ENCODE measurements at regions not wholly inside any gene's neighbourhood (a gene's known extent, or its start where the extent isn't known, plus 50 kb on each side); places are given as distances from the start of the nearest gene placed in this dataset.

DNA sequence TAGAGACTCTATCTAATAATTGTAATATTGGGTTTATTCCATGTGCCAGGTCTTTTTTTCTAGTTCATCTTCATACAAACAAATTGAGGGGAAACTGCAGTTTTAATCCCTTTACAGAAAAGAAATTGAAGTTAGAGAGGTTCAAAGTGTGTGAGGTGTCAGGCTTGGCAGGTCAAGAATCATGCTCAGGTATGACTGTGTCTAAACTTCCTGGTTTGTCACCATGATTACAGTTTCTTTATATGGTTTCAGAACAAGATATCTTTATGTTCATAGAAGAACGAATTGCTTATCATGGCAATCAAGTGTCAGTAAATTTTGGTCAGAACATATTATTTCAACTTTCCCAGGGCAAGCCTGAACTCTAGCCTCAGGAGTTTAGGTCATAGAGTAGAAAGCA is 460.4 kb downstream of the RAPGEF2 start:
- H3K27me3 ChIP-seq (ENCODE audit: insufficient read depth, low read length) = no peaks in the 10 kb centered on the region
- H3K4me1 ChIP-seq (ENCODE audit: insufficient read depth, low read length) = no peaks in the 10 kb centered on the region
- no peak for DNase-seq (ENCODE audit: low read depth)
- Mint-ChIP-seq H3K27me3 (ENCODE audit: low read depth, unreplicated experiment) (no peaks in the 10 kb centered on the region), H3K27ac (ENCODE audit: unreplicated experiment) (no peak overlapping the region), H3K4me3 (ENCODE audit: unreplicated experiment) (no peak overlapping the region), H3K36me3 (ENCODE audit: low read depth, unreplicated experiment) (no peaks in the 10 kb centered on the region), H3K9me3 (ENCODE audit: unreplicated experiment) (peaks cover 15% of the 10 kb centered on the region), H3K4me1 (ENCODE audit: low read depth, unreplicated experiment) (no peaks in the 10 kb centered on the region)
- no peak overlapping the region for H3K9ac ChIP-seq (ENCODE audit: low read length)
- no peaks in the 10 kb centered on the region for H4K20me1 ChIP-seq (ENCODE audit: insufficient read depth, low read length)
- no peak overlapping the region for H2AFZ ChIP-seq (ENCODE audit: low read depth, low read length)
- no peak for FAIRE-seq
- H3K36me3 ChIP-seq (ENCODE audit: insufficient read depth, low read length) = no peaks in the 10 kb centered on the region
- no peak overlapping the region for H3K4me2 ChIP-seq (ENCODE audit: low read length)
- H3K9me3 ChIP-seq (ENCODE audit: insufficient read depth, low read depth, low read length) = no peaks in the 10 kb centered on the region
- TF ChIP-seq, protein P1, sequence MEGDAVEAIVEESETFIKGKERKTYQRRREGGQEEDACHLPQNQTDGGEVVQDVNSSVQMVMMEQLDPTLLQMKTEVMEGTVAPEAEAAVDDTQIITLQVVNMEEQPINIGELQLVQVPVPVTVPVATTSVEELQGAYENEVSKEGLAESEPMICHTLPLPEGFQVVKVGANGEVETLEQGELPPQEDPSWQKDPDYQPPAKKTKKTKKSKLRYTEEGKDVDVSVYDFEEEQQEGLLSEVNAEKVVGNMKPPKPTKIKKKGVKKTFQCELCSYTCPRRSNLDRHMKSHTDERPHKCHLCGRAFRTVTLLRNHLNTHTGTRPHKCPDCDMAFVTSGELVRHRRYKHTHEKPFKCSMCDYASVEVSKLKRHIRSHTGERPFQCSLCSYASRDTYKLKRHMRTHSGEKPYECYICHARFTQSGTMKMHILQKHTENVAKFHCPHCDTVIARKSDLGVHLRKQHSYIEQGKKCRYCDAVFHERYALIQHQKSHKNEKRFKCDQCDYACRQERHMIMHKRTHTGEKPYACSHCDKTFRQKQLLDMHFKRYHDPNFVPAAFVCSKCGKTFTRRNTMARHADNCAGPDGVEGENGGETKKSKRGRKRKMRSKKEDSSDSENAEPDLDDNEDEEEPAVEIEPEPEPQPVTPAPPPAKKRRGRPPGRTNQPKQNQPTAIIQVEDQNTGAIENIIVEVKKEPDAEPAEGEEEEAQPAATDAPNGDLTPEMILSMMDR (IDR thresholded peaks at IDR 0.05; ENCODE audit: insufficient read depth, low read depth, low read length) = no peak
- no peak for TF ChIP-seq EZH2 (IDR thresholded peaks at IDR 0.05; ENCODE audit: insufficient read depth, low read length)
- H3K79me2 ChIP-seq (ENCODE audit: insufficient read depth, low read length) = no peaks in the 10 kb centered on the region
- no peak overlapping the region for H3K27ac ChIP-seq (ENCODE audit: low read depth, low read length)
- H3K4me3 ChIP-seq (ENCODE audit: insufficient read depth, low read depth, low read length) = no peak overlapping the region

DNA sequence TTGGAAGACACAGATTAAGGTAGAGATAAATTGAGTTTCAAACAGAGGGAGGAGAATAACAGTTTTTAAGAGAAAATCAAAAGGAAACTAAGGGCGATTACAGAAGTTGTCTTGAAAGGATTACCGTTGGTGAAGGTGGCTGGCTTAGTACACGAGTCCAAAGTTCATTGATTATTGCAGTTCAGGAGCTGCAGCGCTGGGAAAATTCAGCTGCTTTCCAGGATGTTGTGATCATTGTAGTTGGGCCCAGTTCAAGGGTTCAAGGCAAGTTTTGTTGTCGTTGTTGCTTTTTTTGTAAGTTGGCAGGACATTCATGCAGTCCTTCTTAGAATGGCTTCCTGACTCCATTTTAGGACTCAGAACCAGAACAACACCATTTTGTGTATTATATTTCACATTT is 461.7 kb downstream of the RAPGEF2 start:
- no peaks in the 10 kb centered on the region for H3K27me3 ChIP-seq (ENCODE audit: insufficient read depth, low read length)
- H3K36me3 ChIP-seq (ENCODE audit: insufficient read depth, low read length) = no peaks in the 10 kb centered on the region
- no peak overlapping the region for H3K27ac ChIP-seq (ENCODE audit: low read depth, low read length)
- H3K9me3 Mint-ChIP-seq (ENCODE audit: unreplicated experiment) = peaks cover 10% of the 10 kb centered on the region
- H3K9me3 ChIP-seq (ENCODE audit: insufficient read depth, low read depth, low read length) = no peaks in the 10 kb centered on the region
- H3K79me2 ChIP-seq (ENCODE audit: insufficient read depth, low read length) = no peaks in the 10 kb centered on the region
- no peaks in the 10 kb centered on the region for H3K27me3 Mint-ChIP-seq (ENCODE audit: low read depth, unreplicated experiment)
- no peak overlapping the region for H3K27ac Mint-ChIP-seq (ENCODE audit: unreplicated experiment)
- no peak overlapping the region for H2AFZ ChIP-seq (ENCODE audit: low read depth, low read length)
- H3K4me1 Mint-ChIP-seq (ENCODE audit: low read depth, unreplicated experiment) = no peaks in the 10 kb centered on the region
- H3K36me3 Mint-ChIP-seq (ENCODE audit: low read depth, unreplicated experiment) = no peaks in the 10 kb centered on the region
- TF ChIP-seq, protein P1 (IDR thresholded peaks at IDR 0.05; ENCODE audit: insufficient read depth, low read depth, low read length) = no peak
- no peak for TF ChIP-seq EZH2 (IDR thresholded peaks at IDR 0.05; ENCODE audit: insufficient read depth, low read length)
- H4K20me1 ChIP-seq (ENCODE audit: insufficient read depth, low read length) = no peaks in the 10 kb centered on the region
- H3K4me3 Mint-ChIP-seq (ENCODE audit: unreplicated experiment) = no peak overlapping the region
- DNase-seq (ENCODE audit: low read depth) = no peak
- H3K9ac ChIP-seq (ENCODE audit: low read length) = no peak overlapping the region
- FAIRE-seq = no peak
- no peak overlapping the region for H3K4me3 ChIP-seq (ENCODE audit: insufficient read depth, low read depth, low read length)
- no peaks in the 10 kb centered on the region for H3K4me1 ChIP-seq (ENCODE audit: insufficient read depth, low read length)
- no peak overlapping the region for H3K4me2 ChIP-seq (ENCODE audit: low read length)

DNA sequence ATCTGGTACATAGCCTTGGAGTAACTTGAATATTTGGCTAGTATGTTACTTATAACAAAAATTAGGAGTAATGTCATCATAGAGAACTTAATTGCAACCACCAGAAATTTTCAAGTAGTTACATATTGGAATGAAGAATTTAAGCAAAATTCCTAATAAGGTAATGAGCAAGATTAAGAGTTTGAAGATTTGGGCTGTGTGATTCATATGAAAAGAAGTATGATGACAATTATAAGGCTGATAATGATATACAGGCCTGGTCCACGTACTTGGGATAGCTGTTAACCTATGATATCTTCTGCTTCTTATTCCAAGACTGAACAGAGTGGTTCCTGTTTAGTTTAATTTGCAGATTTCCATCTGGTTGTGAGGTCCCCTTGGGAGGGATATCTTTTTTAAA is 463.9 kb downstream of the RAPGEF2 start:
- no peaks in the 10 kb centered on the region for H3K36me3 Mint-ChIP-seq (ENCODE audit: low read depth, unreplicated experiment)
- FAIRE-seq = no peak

More for the DNA sequence above, 463.9 kb downstream of the RAPGEF2 start:
- no peak overlapping the region for H3K4me2 ChIP-seq (ENCODE audit: low read length)
- TF ChIP-seq, protein P1 (IDR thresholded peaks at IDR 0.05; ENCODE audit: insufficient read depth, low read depth, low read length) = no peak
- no peak for TF ChIP-seq EZH2 (IDR thresholded peaks at IDR 0.05; ENCODE audit: insufficient read depth, low read length)
- Mint-ChIP-seq H3K4me3 (ENCODE audit: unreplicated experiment) (no peak overlapping the region), H3K9me3 (ENCODE audit: unreplicated experiment) (peaks cover 11% of the 10 kb centered on the region), H3K4me1 (ENCODE audit: low read depth, unreplicated experiment) (no peaks in the 10 kb centered on the region), H3K27me3 (ENCODE audit: low read depth, unreplicated experiment) (no peaks in the 10 kb centered on the region), H3K27ac (ENCODE audit: unreplicated experiment) (no peak overlapping the region)
- no peak overlapping the region for H3K27ac ChIP-seq (ENCODE audit: low read depth, low read length)
- no peak overlapping the region for H2AFZ ChIP-seq (ENCODE audit: low read depth, low read length)
- no peak overlapping the region for H3K9ac ChIP-seq (ENCODE audit: low read length)
- no peak overlapping the region for H3K4me3 ChIP-seq (ENCODE audit: insufficient read depth, low read depth, low read length)
- no peaks in the 10 kb centered on the region for H4K20me1 ChIP-seq (ENCODE audit: insufficient read depth, low read length)
- H3K27me3 ChIP-seq (ENCODE audit: insufficient read depth, low read length) = no peaks in the 10 kb centered on the region
- no peak for DNase-seq (ENCODE audit: low read depth)
- H3K9me3 ChIP-seq (ENCODE audit: insufficient read depth, low read depth, low read length) = no peaks in the 10 kb centered on the region
- H3K4me1 ChIP-seq (ENCODE audit: insufficient read depth, low read length) = no peaks in the 10 kb centered on the region
- H3K79me2 ChIP-seq (ENCODE audit: insufficient read depth, low read length) = no peaks in the 10 kb centered on the region
- no peaks in the 10 kb centered on the region for H3K36me3 ChIP-seq (ENCODE audit: insufficient read depth, low read length)
